Mucosa of descending colon (tissue), 3 donors: ENCODE measurements at regions not wholly inside any gene's neighbourhood (a gene's known extent, or its start where the extent isn't known, plus 50 kb on each side); places are given as distances from the start of the nearest gene placed in this dataset.

ENCODE experiments used
- ATAC-seq: fragments of 200-7000 bp; cut with Tn5 transposase; one replicate; pipeline ENCODE4 v1.9.1; 2020; ENCODE audit warnings: mild to moderate bottlenecking, moderate library complexity
- DNase-seq, 3 donors: peaks; one replicate each; pipeline ENCODE4 v3.0.0-alpha.2; 2020
- H3K36me3 ChIP-seq: fragments of 200-600 bp; one replicate; pipeline ENCODE4 v1.8.0; 2021; ENCODE audit warnings: low read depth, mild to moderate bottlenecking
- H3K4me1 ChIP-seq: fragments of 200-600 bp; one replicate; pipeline ENCODE4 v1.8.0; 2021; ENCODE audit warnings: low read depth, mild to moderate bottlenecking
- H3K4me3 ChIP-seq: fragments of 200-600 bp; one replicate; pipeline ENCODE4 v1.8.0; 2021; ENCODE audit warnings: mild to moderate bottlenecking
- H3K9me3 ChIP-seq: fragments of 200-600 bp; one replicate; pipeline ENCODE4 v1.8.0; 2021; ENCODE audit warnings: mild to moderate bottlenecking
- CTCF ChIP-seq: fragments of 200-600 bp; IDR thresholded peaks from one replicate; pipeline ENCODE4 v1.8.0; 2022; ENCODE audit warnings: antibody characterized with exemption, mild to moderate bottlenecking
- intact Hi-C, 2 donors: fragments of 100-400 bp; cut with DNase I in 1 of 2; cut with micrococcal nuclease in 1 of 2; formaldehyde crosslinking; loops; one replicate each; pipeline versions ENCODE4 v1.11.0 to v1.11.1; 2022; cut with DNase I, micrococcal nuclease
- donor health status: DM: no; HTN: no; CAD: no; lungs with moderate emphysema.
- donor health status: DM: no; HTN: no; CAD: no.
- donor health status: DM: no; HTN: yes; CAD: no.

GRCh38 chr9:118975736-118976135, 393.5 kb downstream of the BRINP1 start:
- DNase-seq = no peak

GRCh38 chr9:118976160-118976559, 393.1 kb downstream of the BRINP1 start:
- Histone ChIP-seq H3K4me1 (no peaks in the 10 kb centered on the region), H3K36me3 (no peaks in the 10 kb centered on the region), H3K4me3 (no peak overlapping the region), H3K9me3 (no peaks in the 10 kb centered on the region)
- DNase-seq (no peak), ATAC-seq (no peak)
- intact Hi-C loops = no loop called here
- TF ChIP-seq CTCF = no peak

More at GRCh38 chr9:118975736-118976135, 393.5 kb downstream of the BRINP1 start:
- no peaks in the 10 kb centered on the region for H3K36me3 ChIP-seq
- H3K9me3 ChIP-seq = no peaks in the 10 kb centered on the region
- no peak overlapping the region for H3K4me3 ChIP-seq
- intact Hi-C loops = no loop called here
- ATAC-seq = no peak
- no peak for TF ChIP-seq CTCF
- no peaks in the 10 kb centered on the region for H3K4me1 ChIP-seq

- Histone ChIP-seq H3K36me3 (no peaks in the 10 kb centered on the region), H3K4me1 (no peaks in the 10 kb centered on the region), H3K9me3 (no peaks in the 10 kb centered on the region), H3K4me3 (no peak overlapping the region)
- no peak for TF ChIP-seq CTCF
- intact Hi-C loops = no loop called here
- ATAC-seq (no peak), DNase-seq (no peak)
Observed at GRCh38 chr9:118984607-118985006, 384.6 kb downstream of the BRINP1 start.

GRCh38 chr9:118985851-118986250, 383.4 kb downstream of the BRINP1 start:
- no peak for TF ChIP-seq CTCF

GRCh38 chr9:118987167-118987566, 382.1 kb downstream of the BRINP1 start:
- DNase-seq (no peak), ATAC-seq (no peak)
- Histone ChIP-seq H3K9me3 (no peaks in the 10 kb centered on the region), H3K36me3 (no peaks in the 10 kb centered on the region), H3K4me1 (no peaks in the 10 kb centered on the region), H3K4me3 (no peak overlapping the region)
- TF ChIP-seq CTCF = no peak
- intact Hi-C loops = no loop called here

More at GRCh38 chr9:118985851-118986250, 383.4 kb downstream of the BRINP1 start:
- no peak for DNase-seq
- intact Hi-C loops = no loop called here
- Histone ChIP-seq H3K4me1 (no peaks in the 10 kb centered on the region), H3K4me3 (no peak overlapping the region), H3K36me3 (no peaks in the 10 kb centered on the region), H3K9me3 (no peaks in the 10 kb centered on the region)
- no peak for ATAC-seq

- Histone ChIP-seq H3K4me1 (no peaks in the 10 kb centered on the region), H3K36me3 (no peaks in the 10 kb centered on the region), H3K4me3 (no peak overlapping the region), H3K9me3 (no peaks in the 10 kb centered on the region)
- DNase-seq = no peak
- intact Hi-C loops = no loop called here
- no peak for ATAC-seq
- no peak for TF ChIP-seq CTCF
Observed at GRCh38 chr9:118990949-118991348, 378.3 kb downstream of the BRINP1 start.
